GM12875 (cell line): ENCODE measurements at regions not wholly inside any gene's neighbourhood (a gene's known extent, or its start where the extent isn't known, plus 50 kb on each side); places are given as distances from the start of the nearest gene placed in this dataset.

Experiments used
- H3K4me3 ChIP-seq: one replicate; pipeline ENCODE4 v1.5.1; 2011; ENCODE audit warnings: low read depth, low read length, control low read depth
- TF ChIP-seq, protein P1 (sequence below): IDR thresholded peaks from 2 replicates; pipeline ENCODE4 v1.5.1; 2011; ENCODE audit warnings: low read depth, mild to moderate bottlenecking, control low read depth, inconsistent platforms, low read length, moderate library complexity, borderline replicate concordance; ENCODE audit not compliant: insufficient read depth

DNA sequence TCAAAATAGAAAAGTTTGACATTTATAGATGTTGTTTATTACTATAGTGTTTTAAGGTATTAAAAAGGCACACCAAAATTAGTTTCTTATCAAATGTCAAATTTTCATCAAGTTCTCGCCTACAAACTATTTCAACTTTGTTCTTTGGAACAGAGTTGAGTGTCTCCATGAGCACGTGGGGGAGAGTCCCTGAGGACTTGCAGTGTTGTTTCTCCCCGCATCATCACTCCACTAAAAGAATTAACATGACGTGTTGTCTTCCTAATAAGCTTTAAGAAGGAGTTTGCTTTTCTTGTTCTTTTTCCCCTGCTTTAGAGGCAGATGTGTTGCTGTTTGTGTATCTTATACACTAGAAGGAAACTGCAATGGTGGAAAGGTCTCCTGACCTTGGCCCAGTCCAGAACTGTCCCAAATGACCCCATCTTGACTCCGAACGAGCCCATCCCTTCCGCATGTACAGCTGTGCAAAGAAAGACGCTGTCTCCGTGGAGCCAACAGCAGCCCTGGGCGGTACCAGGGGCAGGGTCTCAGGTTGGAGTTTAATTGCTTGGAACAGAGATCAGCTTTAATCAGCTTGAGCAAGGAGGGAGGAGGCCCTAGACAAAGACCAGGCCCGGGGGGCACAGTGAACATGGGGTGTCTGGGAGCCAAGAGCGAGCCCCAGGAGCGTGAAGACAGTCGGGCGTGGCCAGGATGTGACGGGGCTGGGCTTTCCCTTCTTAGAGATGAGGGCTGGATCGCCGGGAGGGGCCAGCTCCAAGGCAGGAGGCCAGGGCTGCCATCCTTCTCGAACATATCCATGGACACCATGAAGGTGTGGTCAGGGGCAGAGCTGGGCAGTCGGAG lies 215.4 kb upstream of the RTL1 start:
- TF ChIP-seq, protein P1, sequence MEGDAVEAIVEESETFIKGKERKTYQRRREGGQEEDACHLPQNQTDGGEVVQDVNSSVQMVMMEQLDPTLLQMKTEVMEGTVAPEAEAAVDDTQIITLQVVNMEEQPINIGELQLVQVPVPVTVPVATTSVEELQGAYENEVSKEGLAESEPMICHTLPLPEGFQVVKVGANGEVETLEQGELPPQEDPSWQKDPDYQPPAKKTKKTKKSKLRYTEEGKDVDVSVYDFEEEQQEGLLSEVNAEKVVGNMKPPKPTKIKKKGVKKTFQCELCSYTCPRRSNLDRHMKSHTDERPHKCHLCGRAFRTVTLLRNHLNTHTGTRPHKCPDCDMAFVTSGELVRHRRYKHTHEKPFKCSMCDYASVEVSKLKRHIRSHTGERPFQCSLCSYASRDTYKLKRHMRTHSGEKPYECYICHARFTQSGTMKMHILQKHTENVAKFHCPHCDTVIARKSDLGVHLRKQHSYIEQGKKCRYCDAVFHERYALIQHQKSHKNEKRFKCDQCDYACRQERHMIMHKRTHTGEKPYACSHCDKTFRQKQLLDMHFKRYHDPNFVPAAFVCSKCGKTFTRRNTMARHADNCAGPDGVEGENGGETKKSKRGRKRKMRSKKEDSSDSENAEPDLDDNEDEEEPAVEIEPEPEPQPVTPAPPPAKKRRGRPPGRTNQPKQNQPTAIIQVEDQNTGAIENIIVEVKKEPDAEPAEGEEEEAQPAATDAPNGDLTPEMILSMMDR = no peak
- H3K4me3 ChIP-seq = no peak overlapping the region

DNA sequence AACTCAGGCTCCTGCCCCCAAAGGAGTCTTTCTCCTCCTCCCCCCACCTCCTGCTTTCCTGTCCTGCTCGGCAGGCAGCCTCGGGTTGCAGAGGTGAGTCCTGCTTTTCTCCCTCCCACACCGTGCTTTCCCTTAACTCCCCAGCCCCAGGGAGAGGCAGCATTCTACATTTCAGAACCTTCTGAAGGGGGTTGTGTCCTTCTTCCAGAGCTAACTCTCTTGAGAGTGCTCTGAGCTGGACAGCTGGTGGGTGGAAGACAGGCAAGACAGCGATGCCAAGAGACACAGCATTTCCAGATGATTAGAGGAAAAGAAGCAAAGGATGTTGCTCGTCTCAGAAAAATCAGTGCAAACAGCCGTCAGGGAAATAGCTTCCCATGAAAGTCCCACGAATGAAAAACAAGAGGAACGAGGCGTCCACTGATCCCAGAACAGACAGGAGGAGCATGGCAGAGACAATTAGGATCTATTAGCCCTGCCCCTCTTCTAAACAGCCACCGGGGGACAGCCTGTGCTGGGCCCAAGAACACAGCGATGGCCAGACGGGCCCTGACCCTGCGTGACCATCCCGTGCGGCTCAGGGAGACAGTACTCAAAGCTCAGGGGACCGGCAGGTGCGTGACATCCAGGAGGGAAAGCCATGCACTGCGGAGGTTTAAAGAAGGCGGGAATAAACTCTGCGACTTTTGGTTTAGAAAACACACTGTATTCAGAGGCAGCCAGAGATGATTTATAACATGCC lies 216.5 kb upstream of the RTL1 start:
- TF ChIP-seq, protein P1 = no peak

DNA sequence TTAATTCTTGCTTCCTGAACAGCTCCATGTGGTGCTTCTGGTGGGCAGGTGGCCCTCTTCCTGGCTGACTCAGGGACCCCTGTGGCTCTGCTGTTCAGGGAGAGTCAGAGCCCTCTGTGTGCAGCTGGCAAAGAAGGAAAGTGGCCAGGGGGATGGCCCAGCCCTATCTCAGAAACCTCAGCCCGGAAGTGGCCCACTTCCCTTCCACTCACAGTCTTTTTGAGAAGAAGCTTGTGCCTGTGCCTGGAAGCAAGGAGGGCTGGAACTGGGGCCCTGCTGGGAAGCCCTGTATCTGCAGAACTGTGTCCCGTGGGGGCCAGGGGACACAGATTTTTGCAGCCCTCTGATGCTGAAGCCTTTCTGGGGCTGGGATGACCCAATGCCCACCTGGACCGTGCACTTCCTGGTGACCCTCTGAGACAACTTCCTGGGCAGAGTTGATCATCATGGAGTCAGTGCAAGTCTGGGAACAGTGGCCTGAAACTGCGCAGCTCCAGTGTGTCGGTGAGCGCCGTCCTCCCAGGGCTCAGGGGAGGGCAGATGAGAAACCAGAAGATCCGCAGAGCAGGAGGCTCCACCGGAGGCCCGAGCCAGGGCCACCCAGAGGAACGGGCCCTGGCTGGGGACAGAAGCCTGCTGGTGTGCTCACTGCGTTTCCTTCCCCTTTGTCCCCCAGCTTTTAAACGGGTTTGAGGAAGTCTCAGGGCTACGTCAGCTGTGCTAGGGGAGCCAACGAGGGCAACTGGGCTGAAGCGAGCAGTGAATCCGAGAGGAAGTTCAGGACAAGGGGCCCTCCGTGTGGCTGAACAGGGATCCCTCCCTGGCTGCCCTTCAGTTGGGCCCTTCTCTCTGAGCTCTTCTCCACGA lies 217.4 kb upstream of the RTL1 start:
- no peak overlapping the region for H3K4me3 ChIP-seq
- TF ChIP-seq, protein P1 = no peak

More for the DNA sequence above, 216.5 kb upstream of the RTL1 start:
- H3K4me3 ChIP-seq = no peak overlapping the region

DNA sequence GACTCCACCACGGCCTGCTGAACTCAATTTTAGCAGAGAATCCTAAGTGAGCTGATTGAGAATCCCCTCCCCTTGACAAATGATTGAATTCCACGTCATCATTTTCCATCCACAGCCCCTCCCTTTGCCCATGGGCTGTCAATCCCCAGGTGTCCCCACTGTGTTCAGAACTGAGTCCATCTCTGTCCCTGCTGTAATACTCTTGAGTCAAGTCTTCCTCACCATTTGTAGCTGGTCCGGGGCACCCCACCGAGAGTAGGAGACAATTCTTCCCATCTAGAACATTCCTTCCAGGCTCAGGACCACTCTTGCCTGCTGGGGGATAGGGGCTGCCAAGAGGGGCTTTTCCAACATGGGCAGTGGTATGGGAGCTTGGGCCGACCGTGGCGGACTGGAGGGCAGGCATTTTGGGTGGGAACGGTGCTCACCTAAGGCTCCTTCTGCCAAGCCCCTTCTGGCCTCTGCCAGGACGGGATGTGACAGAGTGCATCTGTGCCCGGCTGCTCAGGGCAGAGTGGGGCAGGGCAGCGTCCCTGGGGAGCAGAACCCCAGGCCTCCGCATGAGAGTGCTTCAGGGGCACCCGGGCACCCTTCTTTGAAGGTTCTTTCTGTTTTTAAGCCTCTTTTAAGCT lies 218.1 kb upstream of the RTL1 start:
- no peak overlapping the region for H3K4me3 ChIP-seq
- TF ChIP-seq, protein P1 = no peak

DNA sequence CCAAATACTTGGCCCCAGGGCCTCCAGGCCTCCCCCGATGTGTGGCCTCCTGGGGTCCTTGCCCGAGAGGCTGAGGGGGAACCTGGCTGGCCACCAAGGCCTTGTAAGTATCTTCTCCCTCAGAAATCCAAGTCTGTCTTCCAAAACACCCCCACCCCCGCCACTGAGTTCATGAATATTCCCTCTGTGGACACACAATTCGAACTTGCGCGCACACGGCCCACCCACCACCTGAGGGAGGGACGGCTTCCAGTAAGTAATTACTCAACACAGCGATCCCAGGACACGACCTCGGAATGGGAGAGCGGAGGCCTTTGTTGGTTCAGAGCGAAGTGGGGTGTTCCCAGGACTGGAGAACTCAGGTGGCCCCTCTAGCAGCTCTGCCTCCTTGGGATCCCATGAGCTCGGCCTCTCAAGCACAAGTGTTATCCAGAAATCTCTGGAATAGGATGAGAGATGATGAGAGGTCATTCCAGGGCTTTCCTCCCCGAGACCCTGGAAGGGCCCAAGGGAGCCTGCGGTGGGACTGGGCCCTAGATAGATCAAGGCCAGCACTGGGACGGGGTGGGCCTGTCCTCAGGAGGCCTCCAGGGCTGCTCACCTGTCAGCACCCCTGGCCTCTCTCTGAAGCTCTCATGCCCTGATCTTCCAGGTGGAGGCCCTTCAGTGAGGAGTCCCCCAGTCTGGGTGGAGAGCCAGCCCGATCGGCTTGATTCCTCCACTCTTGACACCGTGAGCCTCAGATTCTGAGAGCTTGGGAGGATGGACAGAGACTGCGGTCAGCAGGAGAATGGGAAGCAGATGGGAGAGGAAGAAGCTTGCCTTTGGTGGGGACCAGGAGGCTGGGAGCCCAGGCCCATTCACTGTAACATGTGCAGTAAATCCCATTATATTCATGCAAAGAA lies 219.0 kb upstream of the RTL1 start:
- no peak overlapping the region for H3K4me3 ChIP-seq
- TF ChIP-seq, protein P1 = no peak
